KG1 (cell line): ENCODE measurements at regions not wholly inside any gene's neighbourhood (a gene's known extent, or its start where the extent isn't known, plus 50 kb on each side); places are given as distances from the start of the nearest gene placed in this dataset.
"Not testable (repeated sequence)": the region's sequence is repeated elsewhere in the genome, so short reads cannot be mapped to it uniquely, and the experiment has no call there.

ENCODE experiments used
- DNase-seq: peaks from one replicate; lab custom pipeline; 2025; lab: John Stamatoyannopoulos, UW

DNA sequence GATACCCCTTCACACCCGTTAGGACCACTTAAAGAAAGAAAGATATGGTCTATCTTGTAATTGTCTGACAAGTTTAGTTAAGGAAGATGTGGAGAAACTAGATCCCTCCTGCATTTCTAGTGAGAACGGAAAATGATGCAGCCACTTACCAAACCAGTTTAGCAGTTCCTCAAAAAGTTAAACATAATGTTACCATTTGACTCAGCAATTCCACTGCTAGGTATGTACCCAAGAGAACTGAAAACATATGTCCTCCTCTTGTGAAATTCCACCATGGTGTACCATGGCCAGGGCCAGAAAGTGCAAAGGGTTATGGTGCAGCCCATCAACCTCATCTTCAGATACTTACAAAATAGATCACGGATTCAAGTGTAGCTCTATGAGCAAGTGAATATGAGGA lies 79.0 kb upstream of the ID2 start:
- DNase-seq = no peak

DNA sequence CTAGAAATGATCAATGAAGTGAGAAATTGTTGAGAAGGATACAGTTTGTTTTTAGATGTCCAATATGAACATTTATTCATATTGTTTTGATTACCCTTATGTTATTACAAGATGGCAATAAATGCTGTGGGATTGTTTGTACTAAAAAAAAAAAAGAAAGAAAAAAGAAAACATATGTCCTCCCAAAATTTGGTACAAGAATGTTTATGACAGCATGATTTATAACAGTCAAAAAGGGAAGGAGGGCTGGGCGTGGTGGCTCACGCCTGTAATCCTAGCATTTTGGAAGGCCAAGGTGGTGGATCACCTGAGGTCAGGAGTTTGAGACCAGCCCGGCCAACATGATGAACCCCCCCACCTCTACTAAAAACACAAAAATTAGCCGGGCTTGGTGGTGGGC lies 78.5 kb upstream of the ID2 start:
- not testable (repeated sequence) for DNase-seq

DNA sequence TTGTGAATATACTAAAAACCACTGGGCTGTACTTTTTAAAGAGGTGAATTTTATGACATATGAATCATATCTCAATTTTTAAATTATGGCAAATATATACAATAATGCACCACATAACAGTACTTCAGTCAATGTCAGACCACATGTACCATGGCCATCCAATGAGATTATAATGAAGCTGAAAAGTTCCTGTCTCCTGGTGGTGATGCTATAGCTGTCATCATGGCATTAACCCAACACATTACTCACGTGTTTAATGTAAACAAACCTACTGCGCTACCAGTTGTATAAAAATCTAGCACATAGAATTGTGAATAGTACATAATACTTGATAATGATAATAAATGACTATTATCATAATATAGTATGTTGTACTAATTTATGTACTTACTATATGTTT lies 77.6 kb upstream of the ID2 start:
- no peak for DNase-seq

DNA sequence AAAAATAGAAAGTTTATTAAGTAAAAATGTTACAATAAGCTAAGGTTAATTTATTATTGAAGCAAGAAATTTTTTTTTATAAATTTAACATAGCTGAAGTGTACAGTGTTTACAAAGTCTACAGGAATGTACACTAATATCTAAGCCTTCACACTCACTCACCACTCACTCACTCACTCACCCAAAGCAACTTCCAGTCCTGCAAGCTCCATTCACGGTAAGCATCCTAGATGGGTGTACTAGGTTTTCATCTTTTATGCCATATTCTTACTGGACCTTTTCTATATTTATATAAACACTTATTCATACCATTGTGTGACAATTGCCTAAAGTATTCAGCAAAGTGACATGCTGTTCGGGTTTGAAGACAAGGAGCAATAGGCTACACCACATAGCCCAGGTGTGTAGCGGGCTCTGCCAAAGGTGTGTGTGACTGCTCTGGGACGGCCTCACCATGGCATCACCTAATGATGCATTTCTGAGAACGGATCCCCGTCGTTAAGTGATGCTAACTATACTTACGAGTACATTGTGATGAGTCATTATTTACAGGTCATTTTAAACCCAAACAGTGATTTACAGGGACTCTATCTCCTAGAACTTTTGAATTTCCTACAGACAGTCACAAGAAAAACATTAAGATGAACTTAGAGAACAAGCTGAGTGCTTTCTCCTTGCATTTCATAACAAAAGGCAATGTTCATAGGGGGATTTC lies 76.3 kb upstream of the ID2 start:
- DNase-seq = no peak

DNA sequence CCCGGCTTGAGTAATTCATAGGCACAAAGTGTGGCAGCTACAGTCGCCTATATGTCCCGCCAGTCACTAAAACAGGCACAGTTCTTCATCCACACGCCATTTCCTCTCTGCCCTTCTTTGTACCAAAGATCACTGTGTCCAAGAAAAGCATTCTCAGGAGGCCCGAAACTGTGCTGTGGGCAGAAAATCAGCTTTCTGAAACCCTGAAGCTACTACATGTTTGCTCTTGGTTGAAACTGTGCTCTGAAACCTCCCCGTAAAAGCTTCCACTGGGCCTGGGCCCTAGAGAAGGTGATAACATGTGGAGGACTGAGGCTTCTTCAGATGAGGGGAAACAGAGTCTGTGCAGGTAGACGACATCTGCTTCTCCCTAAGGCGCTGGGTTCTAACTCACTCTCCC lies 75.6 kb upstream of the ID2 start:
- DNase-seq = no peak

DNA sequence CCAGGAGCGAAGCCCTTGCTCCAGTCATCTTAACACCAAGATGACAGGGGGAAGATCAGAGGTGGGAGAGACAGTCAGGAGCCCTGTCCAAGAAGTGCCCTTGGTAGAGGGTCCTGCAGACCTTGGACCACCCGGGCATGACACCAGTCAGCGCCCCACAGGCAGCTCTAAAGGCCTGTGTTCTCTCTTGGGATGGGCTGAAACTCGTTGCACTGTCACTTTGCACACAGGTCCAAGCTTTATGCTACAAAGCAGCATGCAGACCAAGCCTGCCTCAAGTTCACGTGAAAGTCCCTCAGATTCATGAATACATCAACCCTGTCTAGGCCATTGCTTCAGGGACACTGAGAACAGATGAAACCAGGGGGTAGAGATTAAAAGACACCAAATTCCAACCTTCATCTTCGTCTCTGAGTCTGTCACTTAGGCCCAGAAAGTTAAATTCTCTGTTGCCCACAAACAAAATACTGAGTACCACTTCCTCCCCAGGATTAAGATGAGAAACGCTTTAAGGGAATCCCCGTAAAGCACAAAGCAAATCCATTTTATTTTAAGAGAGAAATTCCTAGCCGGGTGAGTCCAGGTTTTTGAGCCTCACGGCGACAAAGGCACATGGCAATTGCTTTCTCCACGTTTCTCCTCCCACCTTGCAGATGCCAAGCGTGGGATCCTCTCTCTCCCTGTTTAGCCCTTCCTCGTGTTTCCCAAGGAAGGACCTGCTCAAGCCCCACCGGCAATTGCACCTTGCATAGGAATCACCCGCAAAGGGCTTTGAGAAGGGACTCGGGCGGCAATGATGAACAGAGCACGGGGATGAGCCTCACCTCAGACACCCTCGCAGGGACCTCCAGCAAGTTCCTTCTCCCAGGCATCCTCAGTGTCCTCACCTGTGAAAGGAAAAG lies 75.0 kb upstream of the ID2 start:
- no peak for DNase-seq

DNA sequence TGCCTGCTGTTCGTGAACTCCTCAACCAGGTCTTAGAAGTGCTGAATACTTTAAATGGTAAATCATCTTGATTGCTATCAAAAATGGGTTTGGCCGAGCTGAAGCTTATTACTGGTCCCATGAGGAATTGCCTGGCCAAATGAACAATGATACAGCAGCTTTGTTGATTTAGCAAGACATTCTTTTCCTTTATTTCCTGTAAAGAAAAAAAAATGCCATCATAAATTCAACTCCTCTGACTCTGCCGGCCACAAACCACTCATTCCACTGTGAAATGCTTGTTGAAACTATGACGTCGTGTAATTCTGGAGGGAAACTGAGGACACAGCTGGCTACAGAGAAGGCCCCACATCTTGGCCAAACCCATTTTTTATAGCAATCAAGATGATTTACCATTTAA lies 74.2 kb upstream of the ID2 start:
- DNase-seq = no peak

DNA sequence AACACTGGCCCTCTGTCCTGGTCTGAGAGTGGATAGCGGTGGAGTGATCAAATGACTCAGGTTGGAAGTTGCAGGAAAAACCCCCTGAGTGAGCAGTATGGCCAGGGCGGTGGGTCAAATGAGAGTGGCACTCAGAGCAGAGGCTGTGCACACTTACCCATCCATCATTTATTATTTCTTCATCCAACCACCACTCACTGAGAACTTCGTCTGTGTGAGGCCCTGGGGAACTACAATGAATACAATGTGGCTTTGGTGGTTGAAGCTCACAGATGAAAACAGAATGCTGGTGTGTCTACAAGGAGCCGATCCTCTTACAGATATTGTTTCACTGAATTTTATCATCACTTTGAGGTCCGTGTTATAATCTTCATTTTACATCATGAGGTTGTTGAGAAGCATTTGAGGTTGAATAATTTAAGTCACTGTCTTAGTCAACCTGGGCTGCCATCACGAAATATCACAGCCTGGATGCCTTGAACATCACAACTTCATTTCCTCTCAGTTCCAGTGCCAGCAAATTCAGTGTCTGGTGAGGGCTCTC lies 73.4 kb upstream of the ID2 start:
- DNase-seq = no peak

DNA sequence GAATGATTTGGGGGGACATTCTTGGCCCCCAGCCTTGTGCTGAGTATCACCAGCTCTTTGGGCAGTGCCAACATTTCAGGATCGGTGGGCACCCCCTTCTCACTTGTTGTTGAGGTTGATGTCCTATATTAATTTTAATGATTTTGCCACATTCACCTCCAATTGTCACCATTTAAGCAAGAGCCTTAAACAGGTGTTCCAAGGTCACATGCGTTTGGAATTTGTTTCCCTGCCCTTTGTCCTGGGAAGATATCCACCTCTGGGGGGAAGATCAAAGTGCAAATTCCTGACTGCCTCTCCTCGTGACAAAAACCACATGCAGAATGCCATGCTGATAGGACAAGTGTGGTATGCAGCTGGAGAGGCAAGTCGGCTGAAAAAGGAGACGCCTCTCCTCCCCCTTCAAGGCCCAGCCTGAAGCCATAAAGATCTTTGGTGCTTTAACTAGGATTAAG lies 72.5 kb upstream of the ID2 start:
- DNase-seq = no peak

DNA sequence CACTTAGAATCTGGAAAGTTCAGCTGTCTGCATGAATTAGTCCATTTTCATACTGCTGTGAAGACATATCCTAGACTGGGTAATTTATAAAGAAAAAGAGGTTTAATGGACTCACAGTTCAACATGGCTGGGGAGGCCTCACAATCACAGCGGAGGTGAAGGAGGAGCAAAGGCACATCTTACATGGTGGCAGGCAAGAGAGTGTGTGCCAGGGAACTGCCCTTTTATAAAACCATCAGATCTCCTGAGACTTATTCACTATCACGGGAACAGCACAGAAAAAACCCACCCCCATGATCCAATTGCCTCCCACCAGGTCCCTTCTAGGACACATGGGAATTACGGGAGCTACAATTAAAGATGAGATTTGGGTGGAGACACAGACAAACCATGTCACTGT lies 71.1 kb upstream of the ID2 start:
- DNase-seq = not testable (repeated sequence)

DNA sequence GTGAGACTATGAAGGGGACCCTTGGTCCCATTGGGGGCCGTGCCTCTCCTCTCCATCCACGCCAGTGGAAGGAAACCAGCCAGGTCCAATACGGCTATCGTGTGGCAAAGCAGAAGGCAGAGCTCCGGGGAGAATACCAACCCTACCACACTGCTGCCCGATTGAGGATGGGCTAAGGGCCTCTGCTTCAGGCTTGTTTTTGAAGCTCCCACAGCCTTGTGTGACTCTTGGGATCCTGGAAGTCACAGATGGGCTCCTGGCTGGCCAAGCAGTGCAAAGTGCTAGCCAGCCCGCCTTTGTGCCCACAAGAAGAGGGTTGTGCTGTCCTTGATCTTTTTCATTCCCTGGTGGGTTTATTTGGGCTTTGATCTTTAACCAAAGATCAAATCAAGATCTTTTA lies 70.6 kb upstream of the ID2 start:
- DNase-seq = no peak

DNA sequence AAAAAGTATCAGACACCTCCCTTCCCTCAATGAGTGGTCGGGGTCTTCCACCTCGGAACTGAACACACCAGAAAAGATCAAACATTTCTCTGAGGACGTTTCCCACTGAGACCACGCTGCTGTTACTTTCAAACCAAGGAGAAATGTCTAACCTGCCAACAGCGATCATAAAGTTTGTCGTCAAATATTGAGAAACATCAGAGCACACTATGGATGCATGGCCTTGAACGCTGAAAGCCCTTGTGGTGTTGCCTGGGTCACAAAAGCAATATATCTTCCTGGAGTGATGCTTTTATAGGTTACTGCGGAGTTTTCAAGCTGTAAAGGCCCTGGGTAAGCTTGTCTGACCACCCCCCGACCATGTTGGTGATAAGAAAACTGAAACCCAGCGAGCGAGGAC lies 70.2 kb upstream of the ID2 start:
- DNase-seq = no peak

DNA sequence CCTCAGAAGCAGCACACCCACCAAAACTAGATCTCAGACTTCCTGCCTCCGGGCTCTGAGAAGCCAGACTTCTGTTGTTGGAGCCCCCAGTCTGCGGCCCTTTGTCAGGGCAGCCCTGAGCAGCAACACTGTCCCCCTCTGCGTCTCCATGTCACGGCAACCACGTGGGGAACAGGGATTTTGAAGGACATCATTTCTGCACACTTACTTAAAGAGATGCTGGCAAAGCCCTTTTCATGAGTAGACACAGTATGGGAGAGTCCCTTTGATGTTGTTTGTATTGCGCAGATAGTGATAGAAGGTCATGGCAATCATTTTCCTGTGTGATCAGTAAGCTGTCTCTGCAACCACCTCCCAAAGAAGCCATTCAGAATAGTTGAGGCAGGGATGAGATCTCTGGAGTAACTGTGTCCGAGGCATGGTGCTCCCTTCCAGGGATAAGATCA lies 69.1 kb upstream of the ID2 start:
- no peak for DNase-seq

DNA sequence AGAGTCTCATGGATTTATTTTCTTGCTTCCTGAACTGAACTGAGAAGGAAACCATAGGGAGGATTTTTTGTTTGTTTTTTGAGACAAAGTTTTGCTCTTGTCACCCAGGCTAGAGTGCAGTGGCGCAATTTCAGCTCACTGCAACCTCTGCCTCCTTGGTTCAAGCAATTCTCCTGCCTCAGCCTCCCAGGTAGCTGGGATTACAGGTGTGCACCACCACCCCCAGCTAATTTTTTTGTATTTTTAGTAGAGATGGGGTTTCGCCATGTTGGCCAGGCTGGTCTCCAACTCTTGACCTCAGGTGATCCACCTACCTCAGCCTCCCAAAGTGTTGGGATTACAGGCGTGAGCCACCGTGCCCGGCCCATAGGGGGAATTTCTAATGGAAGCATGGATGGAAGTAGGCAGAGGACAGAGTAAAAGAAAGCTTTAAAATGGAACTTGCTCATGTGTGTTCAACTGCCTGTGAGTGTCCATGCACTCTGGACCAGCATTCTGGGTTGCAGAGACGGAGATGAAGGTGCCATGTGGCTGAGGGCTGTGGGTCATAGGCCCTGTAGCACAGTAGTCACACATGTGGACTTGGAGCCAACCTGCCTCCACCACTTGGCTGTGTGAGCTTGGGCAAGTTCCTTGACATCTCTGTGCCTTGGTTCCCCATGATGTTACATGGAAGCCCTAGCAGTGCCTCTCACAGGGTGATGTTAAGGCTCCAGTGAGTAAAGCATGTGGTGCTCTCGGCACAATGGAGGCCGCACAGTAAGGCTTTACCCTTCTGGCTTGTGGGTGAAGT lies 68.5 kb upstream of the ID2 start:
- DNase-seq = not testable (repeated sequence)

DNA sequence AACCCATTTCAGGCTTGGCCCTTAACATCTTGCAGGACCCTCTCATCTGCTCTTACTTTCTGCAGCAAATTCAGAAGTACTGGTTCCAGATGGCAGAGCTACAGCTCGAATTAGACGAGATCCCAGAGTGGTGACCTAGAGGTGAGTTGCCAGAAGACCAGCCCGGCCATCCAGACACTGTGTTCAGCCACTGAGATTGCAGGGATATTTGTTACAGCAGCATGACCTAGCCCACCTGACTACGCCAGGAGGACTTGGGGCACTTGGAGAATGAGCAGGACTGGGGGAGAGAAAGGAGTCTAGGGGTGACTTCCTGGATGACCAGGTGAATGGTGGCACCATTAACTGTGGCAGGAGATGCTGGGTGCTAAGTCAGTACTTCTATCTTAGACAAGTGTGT lies 67.2 kb upstream of the ID2 start:
- no peak for DNase-seq

DNA sequence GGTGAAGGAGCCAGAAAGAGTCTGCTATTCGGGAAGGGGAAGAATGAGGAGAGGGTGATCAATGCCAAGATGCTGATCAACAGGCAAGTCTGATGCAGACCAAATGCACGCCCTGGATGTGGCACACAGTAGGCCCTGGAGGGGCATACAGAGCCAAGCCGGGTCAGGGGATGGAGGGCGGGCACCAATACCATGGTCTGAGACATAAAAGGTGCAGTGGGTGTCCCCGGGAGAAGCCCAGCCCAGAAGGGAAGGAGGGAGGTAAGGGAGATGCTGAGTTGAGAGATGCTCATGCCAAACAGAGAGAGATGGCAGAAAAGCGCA lies 66.6 kb upstream of the ID2 start:
- no peak for DNase-seq

DNA sequence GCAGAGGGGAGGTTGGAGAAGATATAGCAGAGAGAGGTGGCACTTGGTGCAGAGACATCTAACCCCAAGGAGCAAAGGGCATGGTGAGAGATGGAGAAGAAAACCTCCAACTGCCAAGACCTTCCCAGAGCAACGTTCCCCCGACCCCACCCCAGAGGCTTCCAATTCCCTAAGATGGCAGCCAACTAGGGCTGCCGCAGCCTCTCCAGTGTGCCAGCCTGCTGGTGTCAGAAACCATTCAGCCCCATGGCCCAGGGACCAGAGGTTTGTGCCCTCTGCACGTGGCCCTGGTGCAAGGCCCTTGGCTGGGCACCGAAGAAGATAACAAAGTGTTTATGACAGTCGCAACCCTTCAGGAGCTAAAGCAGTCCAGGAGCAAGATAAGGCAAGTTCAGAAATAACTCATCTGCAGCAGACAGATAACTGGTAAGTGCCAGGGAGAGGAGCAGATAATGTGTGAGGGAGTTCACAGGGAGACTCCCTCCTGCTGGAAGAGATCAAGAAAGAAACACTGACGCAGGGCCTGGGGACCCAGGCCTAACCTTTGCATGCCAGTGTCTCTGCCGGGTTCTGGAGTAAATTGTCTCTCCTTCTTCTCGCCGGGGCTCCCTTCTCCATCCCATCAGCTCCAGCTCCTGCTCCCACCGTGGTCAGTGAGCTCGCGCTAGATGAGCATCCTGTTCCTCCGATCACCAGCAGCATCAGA lies 66.1 kb upstream of the ID2 start:
- no peak for DNase-seq

DNA sequence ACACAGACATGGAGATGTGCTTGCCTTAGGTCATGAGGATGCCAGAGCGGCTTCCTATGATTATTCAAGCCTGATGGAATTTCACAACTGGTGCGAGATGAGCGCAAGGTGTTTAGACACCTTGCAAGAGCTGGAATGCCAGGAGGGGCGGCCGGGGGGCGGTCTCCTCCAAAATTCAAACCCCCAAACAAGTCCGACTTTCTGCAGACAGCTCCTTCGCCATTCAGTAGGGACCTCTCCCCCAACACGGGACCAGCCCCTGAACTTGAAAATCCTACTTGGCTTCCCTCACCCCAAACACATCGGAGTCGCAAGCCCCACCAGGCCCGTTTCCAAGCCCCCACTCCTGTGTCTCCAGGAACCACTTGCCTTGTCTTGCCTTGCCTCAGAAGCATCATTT lies 64.8 kb upstream of the ID2 start:
- DNase-seq = no peak

DNA sequence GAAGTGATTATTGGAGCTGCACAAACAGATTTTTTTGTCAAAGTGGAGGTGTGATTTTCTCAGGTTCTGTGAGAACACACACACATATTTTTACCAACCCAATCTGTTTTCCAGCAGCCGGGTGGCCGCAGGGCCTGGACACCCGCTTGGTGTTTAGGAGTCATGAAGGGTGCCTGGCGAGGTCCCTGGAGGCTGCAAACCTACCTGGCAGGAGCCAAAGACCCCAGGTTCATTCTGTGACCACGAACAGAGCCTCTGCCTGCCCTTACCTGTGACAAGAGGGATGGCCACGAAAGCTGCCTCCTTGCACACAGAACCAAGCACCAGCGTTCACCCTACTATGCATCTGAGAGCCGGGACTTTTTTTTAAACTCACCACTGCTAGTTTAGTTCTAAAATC lies 64.3 kb upstream of the ID2 start:
- no peak for DNase-seq

DNA sequence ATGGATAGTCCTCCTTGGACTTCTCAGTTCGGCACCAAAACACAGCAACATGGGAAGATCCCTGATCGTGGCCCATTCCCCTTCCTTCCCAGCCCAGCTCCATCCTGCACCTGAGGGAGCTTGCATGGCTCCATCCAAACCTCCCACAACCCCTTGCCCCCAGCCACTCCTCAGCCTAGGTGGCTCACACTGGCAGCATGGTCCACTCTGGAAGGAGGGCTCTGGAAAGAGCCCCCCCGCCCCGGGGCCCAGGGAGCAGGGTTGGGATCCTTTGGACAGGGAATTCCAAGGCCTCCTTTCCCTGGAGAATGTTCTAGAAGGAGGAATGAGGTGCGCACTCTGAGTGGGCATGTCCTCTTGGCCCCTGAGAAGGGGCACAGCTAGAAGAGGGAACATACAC lies 62.8 kb upstream of the ID2 start:
- DNase-seq = no peak

DNA sequence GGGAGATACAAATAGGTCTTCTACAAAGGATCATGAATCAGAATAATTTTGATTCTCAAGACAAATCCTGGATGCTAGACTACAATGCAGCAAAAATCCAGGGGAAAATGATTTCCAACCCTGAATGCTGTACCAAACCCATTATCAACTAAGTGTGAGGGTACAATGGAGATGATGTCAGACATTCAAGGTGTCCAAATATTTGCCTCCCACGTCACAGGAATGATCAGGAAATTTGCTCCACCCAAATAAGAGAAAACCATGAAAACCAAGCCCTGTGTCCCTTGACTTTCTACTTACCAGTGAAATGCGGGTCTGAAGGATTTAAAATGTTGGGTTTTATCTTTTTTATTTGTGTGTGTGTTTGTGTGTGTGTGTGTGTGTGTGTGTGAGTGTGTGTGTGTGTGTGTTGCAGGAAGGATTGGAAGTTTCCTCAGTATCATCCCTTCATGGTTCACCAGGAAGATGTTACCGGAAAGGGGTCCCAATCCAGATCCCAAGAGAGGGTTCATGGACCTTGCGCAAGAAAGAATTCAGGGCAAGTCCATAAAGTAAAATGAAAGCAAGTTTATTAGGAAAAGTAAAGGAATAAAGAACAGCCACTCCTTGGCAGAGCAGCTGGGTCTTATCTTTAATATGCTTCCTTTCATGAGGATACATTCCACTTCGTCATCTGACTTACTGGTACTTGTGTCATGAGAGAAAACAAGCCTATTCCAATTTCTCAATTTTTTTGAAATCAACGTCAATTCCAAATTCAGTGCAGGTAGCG lies 61.1 kb upstream of the ID2 start:
- DNase-seq = no peak
